Brain microvascular endothelial cell (primary cell): ENCODE measurements at regions not wholly inside any gene's neighbourhood (a gene's known extent, or its start where the extent isn't known, plus 50 kb on each side); places are given as distances from the start of the nearest gene placed in this dataset.

Source experiments
- DNase-seq: peaks from one replicate; pipeline ENCODE4 v3.0.0-alpha.2; 2020
- H3K27ac ChIP-seq: fragments of 250-450 bp; sonication (Bioruptor Pico); 2 replicates; pipeline ENCODE4 v1.5.1; 2020; ENCODE audit warnings: mild to moderate bottlenecking, moderate library complexity
- H3K27me3 ChIP-seq: fragments of 250-450 bp; sonication (Bioruptor Pico); replicated peaks from 2 replicates; pipeline ENCODE4 v1.5.1; 2020; ENCODE audit warnings: mild to moderate bottlenecking
- H3K36me3 ChIP-seq: fragments of 250-450 bp; sonication (Bioruptor Pico); replicated peaks from 2 replicates; pipeline ENCODE4 v1.5.1; 2020; ENCODE audit warnings: mild to moderate bottlenecking
- H3K4me3 ChIP-seq: 2 replicates; pipeline ENCODE4 v1.5.1; 2011; ENCODE audit warnings: low read depth, mild to moderate bottlenecking, control low read depth, low read length, moderate library complexity
- CTCF ChIP-seq: IDR thresholded peaks from 2 replicates; pipeline ENCODE4 v1.5.1; 2011; ENCODE audit warnings: low read depth, mild to moderate bottlenecking, moderate library complexity, low read length, control low read depth, inconsistent platforms; ENCODE audit errors: missing control alignments
- in situ Hi-C: cut with HindIII; loops from 2 replicates; pipeline ENCODE4 v1.10.0; 2017; ENCODE audit warnings: low sequenced_read_pairs, low pct_ligation_motif_present

- Histone ChIP-seq H3K27me3 (no peaks in the 10 kb centered on the region), H3K27ac (no peak overlapping the region), H3K36me3 (no peaks in the 10 kb centered on the region), H3K4me3 (no peak overlapping the region)
- TF ChIP-seq CTCF: no peak
- DNase-seq: no peak
- in situ Hi-C loops: no loop called here
Observed at GRCh38 chr5:164470312-164470711, 964.9 kb downstream of the MAT2B start.

- TF ChIP-seq CTCF: no peak
- H3K4me3 ChIP-seq: no peak overlapping the region
- H3K27me3 ChIP-seq: no peaks in the 10 kb centered on the region
- H3K36me3 ChIP-seq: no peaks in the 10 kb centered on the region
- no peak overlapping the region for H3K27ac ChIP-seq
- DNase-seq: no peak
- in situ Hi-C loops: no loop called here
Observed at GRCh38 chr5:164472165-164472564, 966.7 kb downstream of the MAT2B start.

- H3K36me3 ChIP-seq: no peaks in the 10 kb centered on the region
- no peak for DNase-seq
- H3K27ac ChIP-seq: no peak overlapping the region
- in situ Hi-C loops: no loop called here
- TF ChIP-seq CTCF: peak; percentile 59
- no peaks in the 10 kb centered on the region for H3K27me3 ChIP-seq
- H3K4me3 ChIP-seq: no peak overlapping the region
Observed at GRCh38 chr5:164475339-164475977, 970.0 kb downstream of the MAT2B start.

GRCh38 chr5:164481270-164481669, 975.9 kb downstream of the MAT2B start:
- H3K27ac ChIP-seq: no peak overlapping the region
- H3K4me3 ChIP-seq: no peak overlapping the region
- no peak for TF ChIP-seq CTCF
- H3K27me3 ChIP-seq: no peaks in the 10 kb centered on the region
- in situ Hi-C loops: no loop called here
- no peak for DNase-seq
- H3K36me3 ChIP-seq: no peaks in the 10 kb centered on the region

GRCh38 chr5:164482351-164482750, 976.9 kb downstream of the MAT2B start:
- Histone ChIP-seq H3K27me3 (no peaks in the 10 kb centered on the region), H3K27ac (no peak overlapping the region), H3K36me3 (no peaks in the 10 kb centered on the region), H3K4me3 (no peak overlapping the region)
- TF ChIP-seq CTCF: no peak
- DNase-seq: no peak
- in situ Hi-C loops: no loop called here

- no peak for TF ChIP-seq CTCF
- Histone ChIP-seq H3K27me3 (no peaks in the 10 kb centered on the region), H3K27ac (no peak overlapping the region), H3K36me3 (no peaks in the 10 kb centered on the region), H3K4me3 (no peak overlapping the region)
- in situ Hi-C loops: no loop called here
- DNase-seq: no peak
Observed at GRCh38 chr5:164484948-164485347, 979.5 kb downstream of the MAT2B start.
